Calu3 (cell line): ENCODE measurements at regions not wholly inside any gene's neighbourhood (a gene's known extent, or its start where the extent isn't known, plus 50 kb on each side); places are given as distances from the start of the nearest gene placed in this dataset.

Experiments used
- BruUV-seq: library from RNA; stranded (reverse); fragments of 400-500 nt; replicated peaks from 2 replicates; lab custom pipeline; 2021; lab: Mats Ljungman, UMichigan
- CTCF ChIA-PET: fragments of 300-600 bp; sonication (Branson Sonifier 250); formaldehyde crosslinking; loops from one replicate; lab custom pipeline; 2022; ENCODE audit warnings: antibody characterized with exemption; lab: Charles Lee
- DNase-seq: peaks from one replicate; pipeline ENCODE4 v3.0.0; 2022
- H3K27ac Mint-ChIP-seq: one replicate; pipeline ENCODE4 v1.8.0; 2022; ENCODE audit warnings: mixed read lengths; ENCODE audit not compliant: unreplicated experiment
- H3K27me3 Mint-ChIP-seq: one replicate; pipeline ENCODE4 v1.8.0; 2022; ENCODE audit warnings: mixed read lengths; ENCODE audit not compliant: unreplicated experiment
- H3K36me3 Mint-ChIP-seq: one replicate; pipeline ENCODE4 v1.8.0; 2022; ENCODE audit warnings: mild to moderate bottlenecking, moderate library complexity, mixed read lengths; ENCODE audit not compliant: insufficient read depth, unreplicated experiment
- H3K4me1 Mint-ChIP-seq: one replicate; pipeline ENCODE4 v1.8.0; 2022; ENCODE audit warnings: mild to moderate bottlenecking, low read depth, mixed read lengths; ENCODE audit not compliant: unreplicated experiment
- H3K4me3 Mint-ChIP-seq: one replicate; pipeline ENCODE4 v1.8.0; 2022; ENCODE audit warnings: mild to moderate bottlenecking, low read depth, moderate library complexity, mixed read lengths; ENCODE audit not compliant: unreplicated experiment
- H3K9me3 Mint-ChIP-seq: one replicate; pipeline ENCODE4 v1.8.0; 2022; ENCODE audit warnings: low read depth, mixed read lengths; ENCODE audit not compliant: unreplicated experiment
- intact Hi-C: fragments of 100-400 bp; cut with micrococcal nuclease; formaldehyde crosslinking; loops from one replicate; pipeline ENCODE4 v1.10.0; 2022; ENCODE audit not compliant: unreplicated experiment
- TF ChIP-seq, protein P1 (sequence below): fragments of 200-600 bp; IDR thresholded peaks from one replicate; pipeline ENCODE4 v1.8.0; 2022; ENCODE audit warnings: antibody characterized with exemption; ENCODE audit not compliant: unreplicated experiment

DNA sequence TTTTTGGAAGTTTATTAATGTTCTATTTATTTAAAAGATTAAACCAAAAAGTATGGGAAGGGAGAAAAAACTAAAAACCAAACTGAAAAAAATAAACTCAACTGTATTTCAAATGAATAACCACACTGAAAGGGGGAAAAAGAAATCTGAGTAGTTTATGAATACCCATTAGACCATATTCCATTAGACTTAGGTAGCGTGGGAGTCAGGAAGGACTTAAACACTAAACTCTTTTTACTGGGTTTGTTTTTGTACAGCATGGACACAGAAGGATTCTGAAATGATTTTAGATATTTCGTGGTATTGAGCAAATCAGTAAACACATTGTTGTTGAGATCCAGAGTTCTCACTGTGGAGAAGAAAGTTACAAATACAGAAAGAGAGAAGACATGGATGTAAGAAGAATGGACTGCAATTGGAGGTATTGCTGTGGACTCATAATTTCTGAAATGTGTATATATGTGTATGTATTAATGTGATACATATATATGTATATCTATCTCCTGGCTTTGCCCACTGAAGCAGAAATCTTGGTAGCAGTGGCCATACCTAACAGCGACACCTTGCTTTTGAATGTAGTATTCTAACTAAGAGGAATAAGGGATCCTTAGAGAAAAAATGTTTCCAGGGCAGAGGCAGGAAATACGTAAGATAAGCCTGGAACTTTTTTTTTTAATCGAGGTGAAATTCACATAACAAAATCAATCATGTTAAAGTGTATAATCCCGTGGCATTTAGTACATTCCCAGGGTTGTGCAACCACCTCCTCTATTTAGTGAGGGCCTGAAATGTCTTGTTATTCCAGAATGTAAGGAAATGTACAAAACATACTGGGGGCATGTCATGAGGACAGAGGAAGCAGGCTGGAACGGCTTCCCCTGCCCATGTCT lies 228.8 kb downstream of the SMARCA2 start:
- peaks cover 39% of the 10 kb centered on the region for H3K4me1 Mint-ChIP-seq
- no peaks in the 10 kb centered on the region for H3K27me3 Mint-ChIP-seq
- DNase-seq, result no peak
- H3K36me3 Mint-ChIP-seq, result peaks cover 20% of the 10 kb centered on the region
- BruUV-seq, result no TSS peak
- CTCF ChIA-PET, result interaction anchor here (0.6 to 1.3 kb wide), 4 partner anchors 15 to 1599 kb away, joined by 3 to 7 read pairs (median 4); no protein-coding TSS in a partner anchor
- TF ChIP-seq, protein P1, sequence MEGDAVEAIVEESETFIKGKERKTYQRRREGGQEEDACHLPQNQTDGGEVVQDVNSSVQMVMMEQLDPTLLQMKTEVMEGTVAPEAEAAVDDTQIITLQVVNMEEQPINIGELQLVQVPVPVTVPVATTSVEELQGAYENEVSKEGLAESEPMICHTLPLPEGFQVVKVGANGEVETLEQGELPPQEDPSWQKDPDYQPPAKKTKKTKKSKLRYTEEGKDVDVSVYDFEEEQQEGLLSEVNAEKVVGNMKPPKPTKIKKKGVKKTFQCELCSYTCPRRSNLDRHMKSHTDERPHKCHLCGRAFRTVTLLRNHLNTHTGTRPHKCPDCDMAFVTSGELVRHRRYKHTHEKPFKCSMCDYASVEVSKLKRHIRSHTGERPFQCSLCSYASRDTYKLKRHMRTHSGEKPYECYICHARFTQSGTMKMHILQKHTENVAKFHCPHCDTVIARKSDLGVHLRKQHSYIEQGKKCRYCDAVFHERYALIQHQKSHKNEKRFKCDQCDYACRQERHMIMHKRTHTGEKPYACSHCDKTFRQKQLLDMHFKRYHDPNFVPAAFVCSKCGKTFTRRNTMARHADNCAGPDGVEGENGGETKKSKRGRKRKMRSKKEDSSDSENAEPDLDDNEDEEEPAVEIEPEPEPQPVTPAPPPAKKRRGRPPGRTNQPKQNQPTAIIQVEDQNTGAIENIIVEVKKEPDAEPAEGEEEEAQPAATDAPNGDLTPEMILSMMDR, result no peak
- no peak overlapping the region for H3K4me3 Mint-ChIP-seq
- peak overlapping the region; percentile 83 for H3K27ac Mint-ChIP-seq
- intact Hi-C loops, result loop anchor here (5.0 to 10.0 kb wide), 3 partner anchors 51 to 381 kb away; partner anchors contain the start of gene VLDLR
- H3K9me3 Mint-ChIP-seq, result peaks cover 2% of the 10 kb centered on the region

DNA sequence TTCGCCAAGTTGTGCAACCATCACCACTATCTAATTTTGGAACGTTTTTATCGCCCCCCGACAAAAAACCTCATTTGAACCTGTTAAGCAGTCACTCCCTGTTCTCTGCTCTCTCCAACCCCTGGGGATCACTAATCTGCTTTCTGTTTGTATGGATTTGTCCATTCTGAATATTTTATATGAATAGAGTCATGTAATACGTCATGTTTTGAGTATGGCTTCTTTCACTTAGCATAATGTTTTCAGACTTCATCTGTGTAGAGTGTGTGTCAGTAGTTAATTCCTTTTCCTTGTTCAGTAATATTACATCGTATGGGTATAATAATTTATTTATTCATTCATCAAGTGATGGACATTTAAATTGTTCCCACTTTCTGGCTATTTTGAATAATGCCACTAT lies 232.2 kb downstream of the SMARCA2 start:
- Mint-ChIP-seq H3K36me3 (peaks cover 11% of the 10 kb centered on the region), H3K9me3 (no peaks in the 10 kb centered on the region), H3K4me1 (peaks cover 32% of the 10 kb centered on the region), H3K4me3 (no peak overlapping the region), H3K27ac (no peak overlapping the region), H3K27me3 (no peaks in the 10 kb centered on the region)
- CTCF ChIA-PET, result no interaction called here
- TF ChIP-seq, protein P1, result no peak
- no TSS peak for BruUV-seq
- intact Hi-C loops, result loop anchor here (5.0 to 10.0 kb wide), 3 partner anchors 47 to 377 kb away; partner anchors contain the start of gene VLDLR
- DNase-seq, result no peak

GRCh38 chr9:2248768-2249265 lies 233.7 kb downstream of the SMARCA2 start:
- peaks cover 17% of the 10 kb centered on the region for H3K4me1 Mint-ChIP-seq
- no peak for DNase-seq
- no TSS peak for BruUV-seq
- no peak overlapping the region for H3K27ac Mint-ChIP-seq
- H3K4me3 Mint-ChIP-seq, result no peak overlapping the region
- H3K27me3 Mint-ChIP-seq, result no peaks in the 10 kb centered on the region
- TF ChIP-seq, protein P1, result no peak
- CTCF ChIA-PET, result interaction anchor here (1.2 kb wide), 1 partner anchor 15 kb away, joined by 3 read pairs; no protein-coding TSS in a partner anchor
- no peaks in the 10 kb centered on the region for H3K9me3 Mint-ChIP-seq
- no peaks in the 10 kb centered on the region for H3K36me3 Mint-ChIP-seq
- intact Hi-C loops, result loop anchor here (5.0 to 10.0 kb wide), 3 partner anchors 46 to 376 kb away; partner anchors contain the start of gene VLDLR

DNA sequence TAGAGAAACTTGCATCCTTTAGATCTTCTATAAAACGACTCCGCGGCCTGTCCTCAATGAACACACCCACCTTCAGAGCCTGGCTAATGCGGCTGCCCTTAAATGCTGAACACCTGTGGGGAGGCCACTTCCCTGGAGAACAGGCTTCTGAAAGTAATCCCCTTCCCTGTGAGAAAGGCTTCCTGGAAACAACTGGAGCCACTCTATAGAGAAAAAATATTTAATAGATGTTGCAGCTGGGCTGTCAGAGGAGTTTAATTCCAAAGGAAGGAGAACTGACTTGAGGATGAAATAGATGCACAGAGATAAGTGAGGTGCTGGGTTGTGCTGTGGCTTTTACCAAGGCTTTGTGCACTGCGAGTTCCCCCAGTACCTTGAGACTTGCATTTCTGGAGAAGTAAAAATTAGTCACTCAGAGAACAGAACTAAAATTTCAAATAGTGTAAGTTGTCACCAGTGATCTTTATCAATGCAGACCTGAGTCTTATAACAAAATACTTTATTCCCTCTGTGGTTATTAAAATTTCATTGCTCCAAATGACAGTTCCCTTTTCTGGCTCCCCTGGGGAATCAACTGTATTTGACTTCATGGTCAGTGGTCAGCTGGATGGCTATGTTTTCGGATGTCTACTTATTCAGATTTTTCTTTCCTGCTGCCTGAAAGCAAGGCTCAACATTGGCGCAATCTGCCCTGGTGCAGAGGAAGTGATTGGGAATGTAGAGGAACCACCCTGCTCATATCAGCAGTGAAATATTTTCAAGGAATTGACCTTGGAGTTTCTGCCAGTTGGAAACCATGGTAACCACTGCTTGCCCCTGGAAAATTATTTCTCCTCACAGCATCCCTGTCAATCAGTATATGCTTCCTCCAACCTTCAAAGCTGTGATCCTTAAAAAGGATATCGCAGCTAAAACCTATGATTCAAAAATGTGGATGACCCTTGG lies 238.8 kb downstream of the SMARCA2 start:
- H3K27me3 Mint-ChIP-seq, result no peaks in the 10 kb centered on the region
- intact Hi-C loops, result no loop called here
- no peaks in the 10 kb centered on the region for H3K9me3 Mint-ChIP-seq
- no peak overlapping the region for H3K27ac Mint-ChIP-seq
- H3K4me3 Mint-ChIP-seq, result no peak overlapping the region
- TF ChIP-seq, protein P1, result no peak
- CTCF ChIA-PET, result interaction anchor here (0.7 kb wide), 1 partner anchor 32 kb away, joined by 3 read pairs; no protein-coding TSS in a partner anchor
- H3K36me3 Mint-ChIP-seq, result no peaks in the 10 kb centered on the region
- no TSS peak for BruUV-seq
- peaks cover 2% of the 10 kb centered on the region for H3K4me1 Mint-ChIP-seq
- DNase-seq, result no peak
